Large intestine (tissue), 3 donors: ENCODE measurements at regions not wholly inside any gene's neighbourhood (a gene's known extent, or its start where the extent isn't known, plus 50 kb on each side); places are given as distances from the start of the nearest gene placed in this dataset.
"Not testable (repeated sequence)": the region's sequence is repeated elsewhere in the genome, so short reads cannot be mapped to it uniquely, and the experiment has no call there.

Experiments
- DNase-seq, 2 donors: peaks; one replicate each; pipeline versions ENCODE4 v3.0.0 to v3.0.0-alpha.2; 2013
- H3K27ac ChIP-seq: one replicate; pipeline ENCODE4 v1.5.1; 2013; ENCODE audit warnings: low read length
- H3K27me3 ChIP-seq: 2 replicates; pipeline ENCODE4 v1.6.1; 2013; ENCODE audit warnings: low read length; ENCODE audit not compliant: control insufficient read depth, insufficient read depth
- H3K36me3 ChIP-seq: 2 replicates; pipeline ENCODE4 v1.6.1; 2013; ENCODE audit warnings: low read length; ENCODE audit not compliant: control insufficient read depth, insufficient read depth
- H3K4me1 ChIP-seq: one replicate; pipeline ENCODE4 v1.6.1; 2013; ENCODE audit warnings: low read length; ENCODE audit not compliant: control insufficient read depth, insufficient read depth
- H3K4me3 ChIP-seq: one replicate; pipeline ENCODE4 v1.5.1; 2013; ENCODE audit warnings: low read length
- H3K9me3 ChIP-seq: one replicate; pipeline ENCODE4 v1.6.1; 2013; ENCODE audit warnings: mild to moderate bottlenecking, low read depth, low read length, moderate library complexity; ENCODE audit not compliant: control insufficient read depth
- WGBS: methylation state at CpG from one replicate; pipeline ENCODE4 v1.1.5; 2013; ENCODE audit warnings: low lambda C conversion rate; ENCODE audit not compliant: insufficient coverage; 5-methylcytosine and 5-hydroxymethylcytosine counted together

GRCh38 chr7:114802632-114803031 is 119.3 kb upstream of the MDFIC start:
- no peaks in the 10 kb centered on the region for H3K27me3 ChIP-seq
- no peaks in the 10 kb centered on the region for H3K4me1 ChIP-seq
- no peak overlapping the region for H3K27ac ChIP-seq
- no peak overlapping the region for H3K4me3 ChIP-seq
- WGBS = 94% methylated on average over 3 of the region's 4 CpGs
- no peaks in the 10 kb centered on the region for H3K36me3 ChIP-seq
- no peak for DNase-seq
- no peaks in the 10 kb centered on the region for H3K9me3 ChIP-seq

GRCh38 chr7:114806590-114807162 is 115.2 kb upstream of the MDFIC start:
- no CpG with 5 or more reads among the region's 2 CpGs for whole genome bisulfite sequencing
- Histone ChIP-seq H3K27ac (no peak overlapping the region), H3K27me3 (no peaks in the 10 kb centered on the region), H3K4me1 (no peaks in the 10 kb centered on the region), H3K9me3 (no peaks in the 10 kb centered on the region), H3K36me3 (no peaks in the 10 kb centered on the region), H3K4me3 (no peak overlapping the region)
- DNase-seq = no peak

GRCh38 chr7:114812570-114812969 is 109.3 kb upstream of the MDFIC start:
- Histone ChIP-seq H3K27me3 (no peaks in the 10 kb centered on the region), H3K27ac (no peak overlapping the region), H3K4me3 (no peak overlapping the region), H3K36me3 (no peaks in the 10 kb centered on the region), H3K4me1 (no peaks in the 10 kb centered on the region), H3K9me3 (no peaks in the 10 kb centered on the region)
- no peak for DNase-seq
- no CpG with 5 or more reads among the region's 1 CpG for WGBS

GRCh38 chr7:114813624-114814023 is 108.3 kb upstream of the MDFIC start:
- no peak overlapping the region for H3K4me3 ChIP-seq
- no peaks in the 10 kb centered on the region for H3K36me3 ChIP-seq
- WGBS = 80% methylated on average over 1 of the region's 3 CpGs
- no peak for DNase-seq
- H3K4me1 ChIP-seq = no peaks in the 10 kb centered on the region
- no peaks in the 10 kb centered on the region for H3K27me3 ChIP-seq
- no peak overlapping the region for H3K27ac ChIP-seq
- no peaks in the 10 kb centered on the region for H3K9me3 ChIP-seq

- not testable (repeated sequence) for H3K27me3 ChIP-seq, H3K36me3 ChIP-seq, H3K4me1 ChIP-seq, DNase-seq, H3K4me3 ChIP-seq, H3K9me3 ChIP-seq, H3K27ac ChIP-seq
- WGBS = 100% methylated on average over 1 of the region's 7 CpGs
These were observed 104.9 kb upstream of the MDFIC start for GRCh38 chr7:114817036-114817435.

- H3K27me3 ChIP-seq = no peaks in the 10 kb centered on the region
- H3K4me3 ChIP-seq = no peak overlapping the region
- H3K4me1 ChIP-seq = no peaks in the 10 kb centered on the region
- H3K27ac ChIP-seq = no peak overlapping the region
- H3K36me3 ChIP-seq = no peaks in the 10 kb centered on the region
- DNase-seq = no peak
- no peaks in the 10 kb centered on the region for H3K9me3 ChIP-seq
- 100% methylated on average over 1 of the region's 3 CpGs for WGBS
These were observed 103.4 kb upstream of the MDFIC start for GRCh38 chr7:114818501-114818900.

GRCh38 chr7:114819616-114820362 is 102.1 kb upstream of the MDFIC start:
- H3K27me3 ChIP-seq = no peaks in the 10 kb centered on the region
- no peaks in the 10 kb centered on the region for H3K9me3 ChIP-seq
- no peak overlapping the region for H3K4me3 ChIP-seq
- no peaks in the 10 kb centered on the region for H3K36me3 ChIP-seq
- H3K4me1 ChIP-seq = no peaks in the 10 kb centered on the region
- no CpG with 5 or more reads among the region's 3 CpGs for WGBS
- DNase-seq = peak; percentile 8 to 12
- H3K27ac ChIP-seq = no peak overlapping the region

- 63% methylated on average over 2 of the region's 6 CpGs for WGBS
- no peak for DNase-seq
- H3K4me3 ChIP-seq = no peak overlapping the region
- H3K27ac ChIP-seq = no peak overlapping the region
- no peaks in the 10 kb centered on the region for H3K36me3 ChIP-seq
- no peaks in the 10 kb centered on the region for H3K27me3 ChIP-seq
- no peaks in the 10 kb centered on the region for H3K4me1 ChIP-seq
- H3K9me3 ChIP-seq = no peaks in the 10 kb centered on the region
These were observed 100.6 kb upstream of the MDFIC start for GRCh38 chr7:114821030-114821900.

- Histone ChIP-seq H3K36me3 (no peaks in the 10 kb centered on the region), H3K27ac (no peak overlapping the region)
- no CpG with 5 or more reads among the region's 1 CpG for WGBS
These were observed 99.8 kb upstream of the MDFIC start for GRCh38 chr7:114822131-114822530.

GRCh38 chr7:114822844-114823243 is 99.0 kb upstream of the MDFIC start:
- H3K4me3 ChIP-seq = no peak overlapping the region
- DNase-seq = no peak
- WGBS = 33% methylated on average over 2 of the region's 2 CpGs

More at GRCh38 chr7:114822131-114822530, 99.8 kb upstream of the MDFIC start:
- no peak for DNase-seq
- H3K27me3 ChIP-seq = no peaks in the 10 kb centered on the region
- no peaks in the 10 kb centered on the region for H3K4me1 ChIP-seq
- H3K9me3 ChIP-seq = peaks cover 4% of the 10 kb centered on the region
- H3K4me3 ChIP-seq = no peak overlapping the region

More at GRCh38 chr7:114822844-114823243, 99.0 kb upstream of the MDFIC start:
- Histone ChIP-seq H3K36me3 (no peaks in the 10 kb centered on the region), H3K4me1 (no peaks in the 10 kb centered on the region), H3K9me3 (peaks cover 6% of the 10 kb centered on the region), H3K27ac (no peak overlapping the region), H3K27me3 (no peaks in the 10 kb centered on the region)
